GM06990 (cell line): ENCODE measurements at regions not wholly inside any gene's neighbourhood (a gene's known extent, or its start where the extent isn't known, plus 50 kb on each side); places are given as distances from the start of the nearest gene placed in this dataset.

Source experiments
- DNase-seq: peaks from one replicate; pipeline ENCODE4 v3.0.0-alpha.2; 2011; ENCODE audit not compliant: insufficient read length; ENCODE audit errors: extremely low read depth
- H3K27me3 ChIP-seq: replicated peaks from 2 replicates; pipeline ENCODE4 v1.6.0; 2011; ENCODE audit warnings: low read length; ENCODE audit not compliant: control insufficient read depth, insufficient read depth
- H3K36me3 ChIP-seq: 2 replicates; pipeline ENCODE4 v1.5.1; 2011; ENCODE audit warnings: low read length; ENCODE audit not compliant: control insufficient read depth, insufficient read depth
- H3K4me3 ChIP-seq: replicated peaks from 2 replicates; pipeline ENCODE4 v1.5.1; 2011; ENCODE audit warnings: low read depth, mild to moderate bottlenecking, control low read depth, low read length
- CTCF ChIP-seq: IDR thresholded peaks from 2 replicates; pipeline ENCODE4 v1.5.1; 2011; ENCODE audit warnings: low read length, control low read depth, mild to moderate bottlenecking, inconsistent platforms; ENCODE audit not compliant: insufficient read depth, poor library complexity, severe bottlenecking

- no peak for DNase-seq
- H3K36me3 ChIP-seq: no peaks in the 10 kb centered on the region
- no peaks in the 10 kb centered on the region for H3K27me3 ChIP-seq
- no peak overlapping the region for H3K4me3 ChIP-seq
- no peak for TF ChIP-seq CTCF
These were observed 367.3 kb downstream of the ALG10 start for GRCh38 chr12:34389378-34390170.

- no peak for DNase-seq
- Histone ChIP-seq H3K4me3 (no peak overlapping the region), H3K36me3 (no peaks in the 10 kb centered on the region), H3K27me3 (no peaks in the 10 kb centered on the region)
- no peak for TF ChIP-seq CTCF
These were observed 368.0 kb downstream of the ALG10 start for GRCh38 chr12:34390171-34390841.

- DNase-seq: no peak
- H3K4me3 ChIP-seq: no peak overlapping the region
- no peak for TF ChIP-seq CTCF
- no peaks in the 10 kb centered on the region for H3K27me3 ChIP-seq
- H3K36me3 ChIP-seq: no peaks in the 10 kb centered on the region
These were observed 368.8 kb downstream of the ALG10 start for GRCh38 chr12:34390846-34391700.

GRCh38 chr12:34391771-34392581, 369.7 kb downstream of the ALG10 start:
- Histone ChIP-seq H3K27me3 (no peaks in the 10 kb centered on the region), H3K4me3 (no peak overlapping the region), H3K36me3 (no peaks in the 10 kb centered on the region)
- DNase-seq: no peak
- TF ChIP-seq CTCF: no peak

GRCh38 chr12:34392741-34393085, 370.4 kb downstream of the ALG10 start:
- no peak for DNase-seq
- no peak overlapping the region for H3K4me3 ChIP-seq
- no peak for TF ChIP-seq CTCF
- no peaks in the 10 kb centered on the region for H3K27me3 ChIP-seq
- no peaks in the 10 kb centered on the region for H3K36me3 ChIP-seq
